DND-41 (cell line): ENCODE measurements at regions not wholly inside any gene's neighbourhood (a gene's known extent, or its start where the extent isn't known, plus 50 kb on each side); places are given as distances from the start of the nearest gene placed in this dataset.

Experiments
- EZH2 ChIP-seq: IDR thresholded peaks from 3 replicates; pipeline ENCODE4 v1.6.1; 2012; ENCODE audit warnings: borderline replicate concordance, low read depth, mild to moderate bottlenecking, moderate library complexity, low read length, inconsistent platforms; ENCODE audit not compliant: severe bottlenecking
- TF ChIP-seq, protein P1 (sequence below): IDR thresholded peaks from 2 replicates; pipeline ENCODE4 v1.5.1; 2012; ENCODE audit warnings: borderline replicate concordance, low read length, moderate library complexity, mild to moderate bottlenecking; ENCODE audit not compliant: poor library complexity, severe bottlenecking; ENCODE audit errors: extremely low read depth

DNA sequence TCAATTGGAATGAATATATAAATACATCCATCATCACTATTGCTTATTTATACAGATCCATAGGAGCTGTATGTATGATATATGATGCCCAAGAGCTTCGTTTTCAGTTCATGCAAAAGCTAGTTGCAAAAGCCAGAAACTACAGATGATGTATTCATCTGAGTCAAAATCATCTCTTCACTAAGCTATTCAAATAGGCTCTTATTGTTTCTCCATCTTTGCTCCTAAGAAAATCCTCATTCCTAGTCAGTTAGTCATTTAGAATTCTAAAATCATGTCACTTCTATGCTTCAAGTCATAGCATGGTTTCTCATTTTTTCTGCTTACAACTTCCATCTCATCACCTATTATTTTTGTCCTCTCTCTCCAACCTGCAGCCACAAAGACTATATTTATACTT, 300.1 kb upstream of the TRAM1L1 start:
- TF ChIP-seq, protein P1, sequence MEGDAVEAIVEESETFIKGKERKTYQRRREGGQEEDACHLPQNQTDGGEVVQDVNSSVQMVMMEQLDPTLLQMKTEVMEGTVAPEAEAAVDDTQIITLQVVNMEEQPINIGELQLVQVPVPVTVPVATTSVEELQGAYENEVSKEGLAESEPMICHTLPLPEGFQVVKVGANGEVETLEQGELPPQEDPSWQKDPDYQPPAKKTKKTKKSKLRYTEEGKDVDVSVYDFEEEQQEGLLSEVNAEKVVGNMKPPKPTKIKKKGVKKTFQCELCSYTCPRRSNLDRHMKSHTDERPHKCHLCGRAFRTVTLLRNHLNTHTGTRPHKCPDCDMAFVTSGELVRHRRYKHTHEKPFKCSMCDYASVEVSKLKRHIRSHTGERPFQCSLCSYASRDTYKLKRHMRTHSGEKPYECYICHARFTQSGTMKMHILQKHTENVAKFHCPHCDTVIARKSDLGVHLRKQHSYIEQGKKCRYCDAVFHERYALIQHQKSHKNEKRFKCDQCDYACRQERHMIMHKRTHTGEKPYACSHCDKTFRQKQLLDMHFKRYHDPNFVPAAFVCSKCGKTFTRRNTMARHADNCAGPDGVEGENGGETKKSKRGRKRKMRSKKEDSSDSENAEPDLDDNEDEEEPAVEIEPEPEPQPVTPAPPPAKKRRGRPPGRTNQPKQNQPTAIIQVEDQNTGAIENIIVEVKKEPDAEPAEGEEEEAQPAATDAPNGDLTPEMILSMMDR = no peak
- TF ChIP-seq EZH2 = no peak
